ENCODE measurements at regions not wholly inside any gene's neighbourhood (a gene's known extent, or its start where the extent isn't known, plus 50 kb on each side); places are given as distances from the start of the nearest gene placed in this dataset.

GRCh38 chr14:42424501-42424900 is 817.8 kb downstream of the LRFN5 start:
- TF ChIP-seq CTCF (IDR thresholded peaks at IDR 0.05; ENCODE audit: borderline replicate concordance, extremely low read depth, low read length, poor library complexity, severe bottlenecking) (no peak), EZH2 (IDR thresholded peaks at IDR 0.05; ENCODE audit: borderline replicate concordance, low read depth, low read length, severe bottlenecking) (no peak)

All from DND-41 (cell line).